ENCODE measurements at regions not wholly inside any gene's neighbourhood (a gene's known extent, or its start where the extent isn't known, plus 50 kb on each side); places are given as distances from the start of the nearest gene placed in this dataset.
A peak's percentile ranks its signal among the peaks of the same experiment; 100 is the strongest.
"Not testable (repeated sequence)": the region's sequence is repeated elsewhere in the genome, so short reads cannot be mapped to it uniquely, and the experiment has no call there.

DNA sequence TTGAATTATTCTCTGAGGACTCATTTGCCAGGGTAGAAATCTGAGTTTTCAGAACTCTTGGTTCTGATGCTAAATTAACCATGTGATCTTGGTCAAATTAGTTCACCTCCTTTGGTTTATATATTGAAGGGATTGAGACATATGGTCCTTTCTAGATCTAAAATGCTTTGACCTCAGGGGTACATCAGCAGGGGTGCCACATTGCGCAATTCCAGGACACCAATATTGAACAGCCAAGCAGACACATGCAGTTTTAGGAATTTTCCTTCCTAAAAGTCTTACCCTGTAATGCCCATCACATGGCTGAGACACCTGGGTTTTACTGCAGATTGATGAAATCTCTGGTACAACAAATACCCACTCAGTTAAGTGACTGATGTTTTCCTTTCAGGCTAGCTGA is 254.4 kb upstream of the NCAM1 start:
- no peak for DNase-seq (ENCODE audit: low spot score)

- DNase-seq (ENCODE audit: low spot score), result not testable (repeated sequence)
These were observed 246.9 kb upstream of the NCAM1 start for GRCh38 chr11:112714340-112714739.

- no peak for DNase-seq (ENCODE audit: low spot score)
These were observed 246.2 kb upstream of the NCAM1 start for GRCh38 chr11:112715056-112715455.

DNA sequence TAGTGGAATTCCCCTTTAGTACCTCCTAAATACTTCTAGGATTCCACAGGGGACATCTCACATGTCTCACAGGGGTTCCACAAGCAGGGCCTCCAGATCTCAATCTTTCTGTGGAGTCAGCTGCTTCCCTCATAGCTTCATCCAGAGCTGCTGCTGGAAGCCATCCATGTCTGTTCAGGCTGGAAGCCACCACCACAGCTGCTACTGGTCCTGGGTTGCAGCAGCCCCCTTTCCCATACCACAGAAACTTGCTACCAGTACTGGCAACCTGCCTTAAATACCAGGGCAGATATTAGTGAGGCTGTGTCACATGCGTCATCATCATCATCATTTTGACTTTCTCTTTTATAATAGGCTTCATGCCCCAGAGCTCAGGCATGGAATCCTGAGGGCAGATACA is 242.7 kb upstream of the NCAM1 start:
- DNase-seq (ENCODE audit: low spot score), result no peak

GRCh38 chr11:112719736-112720525 is 241.3 kb upstream of the NCAM1 start:
- no peak for DNase-seq (ENCODE audit: low spot score)

- no peak for DNase-seq (ENCODE audit: low spot score)
These were observed 239.1 kb upstream of the NCAM1 start for GRCh38 chr11:112722148-112722547.

DNA sequence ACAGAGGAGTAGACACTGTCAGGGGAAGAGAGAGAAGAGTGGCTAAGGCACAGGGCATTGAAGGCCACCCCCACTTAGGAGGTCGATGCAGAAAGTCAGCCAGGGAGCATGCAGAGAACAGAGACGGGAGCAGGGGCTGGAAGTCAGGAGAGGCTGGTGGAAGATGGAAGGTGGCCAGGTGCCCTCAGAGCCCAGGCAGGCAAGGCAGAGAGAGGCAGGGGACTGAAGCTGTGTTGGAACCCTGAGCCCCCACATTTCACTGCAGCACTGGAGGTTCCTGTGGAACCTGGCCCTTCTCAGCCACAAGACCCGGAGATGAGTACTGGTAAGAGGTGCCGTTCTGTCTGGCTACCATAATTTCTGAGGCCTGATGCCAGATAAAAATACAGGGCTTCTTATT is 238.3 kb upstream of the NCAM1 start:
- no peak for DNase-seq (ENCODE audit: low spot score)

- no peak for DNase-seq (ENCODE audit: low spot score)
These were observed 237.3 kb upstream of the NCAM1 start for GRCh38 chr11:112723676-112724495.

DNA sequence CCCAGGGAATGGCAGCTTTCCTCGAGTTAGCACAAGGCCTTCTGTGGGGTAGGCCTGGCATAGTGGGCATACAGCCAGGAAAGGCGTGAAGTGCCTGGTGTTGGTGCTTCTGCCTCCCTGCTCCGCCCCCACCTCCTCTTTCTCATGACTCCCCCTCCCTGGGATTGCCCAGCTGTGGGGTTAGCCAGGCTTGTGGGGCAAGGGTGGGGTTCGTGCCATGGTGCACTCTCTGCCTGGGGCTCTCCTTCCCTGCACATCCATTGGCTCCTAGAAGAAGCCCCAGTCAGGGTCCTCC is 236.8 kb upstream of the NCAM1 start:
- DNase-seq (ENCODE audit: low spot score), result no peak

GRCh38 chr11:112725636-112726035 is 235.6 kb upstream of the NCAM1 start:
- no peak for DNase-seq (ENCODE audit: low spot score)

DNA sequence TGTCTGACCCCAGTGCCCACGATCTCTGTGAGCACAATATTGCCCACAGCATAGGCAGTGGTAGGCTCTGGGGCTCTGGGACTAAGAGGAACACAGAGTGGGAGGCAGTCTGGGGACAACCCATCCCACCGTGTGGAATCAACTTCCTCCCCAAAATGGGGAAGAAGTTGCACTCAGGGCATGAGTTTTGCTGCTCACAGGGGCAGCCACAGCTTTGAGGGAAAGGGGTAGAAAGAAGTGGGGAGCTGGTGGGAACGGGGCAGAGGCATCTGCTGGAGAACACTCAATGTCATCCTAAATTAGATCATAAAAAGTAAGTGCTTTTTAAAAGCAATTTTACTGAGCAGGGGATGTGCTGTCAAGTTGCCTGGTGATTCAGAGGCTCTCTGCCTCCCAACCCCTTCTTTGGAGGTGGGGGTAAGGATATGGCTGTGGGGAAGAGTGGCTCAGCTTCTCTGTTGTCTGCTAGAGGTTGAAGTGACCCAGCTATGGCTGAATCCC is 233.8 kb upstream of the NCAM1 start:
- DNase-seq (ENCODE audit: low spot score), result no peak

DNA sequence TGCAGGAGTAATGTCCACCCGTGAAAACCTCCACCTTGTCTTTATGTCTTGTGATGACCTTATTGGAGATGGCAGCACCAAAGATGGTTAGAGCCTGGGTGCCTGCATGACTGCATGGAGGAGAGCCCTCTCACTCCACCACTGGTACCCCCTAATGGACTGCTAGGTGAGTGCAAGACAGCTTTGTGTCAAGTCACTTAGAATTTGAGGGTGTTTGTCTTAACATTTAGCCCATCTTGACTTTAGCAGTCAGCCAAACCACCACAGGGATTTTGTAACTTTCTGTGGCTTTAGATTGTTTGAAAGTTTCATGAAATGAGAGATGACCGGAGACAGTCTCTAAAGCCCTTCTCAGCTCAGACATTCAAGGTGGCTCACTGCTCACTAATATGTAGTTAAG is 232.9 kb upstream of the NCAM1 start:
- DNase-seq (ENCODE audit: low spot score), result no peak

DNA sequence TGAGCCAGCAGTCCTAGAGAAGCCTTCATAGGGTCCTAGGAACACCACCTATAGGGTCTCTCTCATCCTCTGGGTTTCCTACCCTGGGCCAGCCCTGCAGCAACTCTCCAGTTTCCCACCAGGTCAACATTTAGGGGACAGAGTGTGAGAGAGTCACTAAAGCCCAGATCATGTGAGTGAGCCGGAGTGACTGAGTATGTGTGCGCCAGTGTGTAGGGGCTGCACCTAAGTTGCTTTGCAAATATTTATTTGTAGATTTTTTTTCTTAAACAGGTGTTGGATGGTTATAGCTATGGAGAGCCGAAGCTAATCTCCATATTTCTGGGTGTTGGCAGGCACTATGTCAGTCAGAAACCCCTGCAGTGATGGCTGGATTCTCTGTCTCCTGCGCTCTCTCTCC is 232.5 kb upstream of the NCAM1 start:
- DNase-seq (ENCODE audit: low spot score), result no peak

DNA sequence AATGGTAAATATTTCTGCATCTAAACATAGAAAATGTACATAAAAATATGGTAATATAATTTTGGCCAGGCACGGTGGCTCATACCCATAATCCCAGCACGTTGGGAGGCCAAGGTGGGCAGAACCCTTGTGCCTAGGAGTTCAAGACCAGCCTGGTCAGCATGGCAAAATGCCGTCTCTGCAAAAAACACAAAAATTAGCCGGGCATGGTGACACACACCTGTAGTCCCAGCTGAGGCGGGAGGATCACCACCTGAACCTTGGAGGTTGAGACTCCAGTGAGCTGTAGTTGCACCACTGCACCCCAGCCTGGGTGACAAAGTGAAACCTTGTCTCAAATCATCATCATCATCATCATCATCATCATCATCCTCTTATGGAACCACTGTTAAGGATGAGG is 230.6 kb upstream of the NCAM1 start:
- no peak for DNase-seq (ENCODE audit: low spot score)

- no peak for DNase-seq (ENCODE audit: low spot score)
These were observed 229.7 kb upstream of the NCAM1 start for GRCh38 chr11:112731538-112731937.

GRCh38 chr11:112732031-112732430 is 229.2 kb upstream of the NCAM1 start:
- no peak for DNase-seq (ENCODE audit: low spot score)

- DNase-seq (ENCODE audit: low spot score), result peak; percentile 71
These were observed 227.0 kb upstream of the NCAM1 start for GRCh38 chr11:112734207-112734606.

GRCh38 chr11:112735470-112735869 is 225.8 kb upstream of the NCAM1 start:
- no peak for DNase-seq (ENCODE audit: low spot score)

- no peak for DNase-seq (ENCODE audit: low spot score)
These were observed 217.2 kb upstream of the NCAM1 start for GRCh38 chr11:112744041-112744440.

GRCh38 chr11:112745973-112746372 is 215.2 kb upstream of the NCAM1 start:
- DNase-seq (ENCODE audit: low spot score), result no peak

DNA sequence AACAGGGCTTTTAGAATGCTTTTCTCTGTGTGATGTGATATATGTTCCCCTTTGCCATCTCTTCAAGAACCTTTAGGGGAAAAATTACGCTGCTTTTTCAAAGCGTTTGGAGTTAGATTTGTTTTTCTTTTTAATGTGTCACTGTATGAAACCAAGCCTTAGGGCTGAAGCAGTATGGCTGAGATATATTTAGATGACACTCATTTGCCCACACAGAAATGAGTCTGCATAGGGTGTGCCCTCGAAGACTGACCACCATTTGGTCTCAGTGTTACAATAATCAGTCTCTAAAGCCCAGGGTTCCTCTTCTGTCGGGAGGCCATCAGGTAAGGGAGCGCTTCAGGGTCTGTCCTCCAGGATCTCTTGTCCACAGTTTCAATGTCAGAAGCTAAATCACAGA is 213.0 kb upstream of the NCAM1 start:
- DNase-seq (ENCODE audit: low spot score), result no peak

- DNase-seq (ENCODE audit: low spot score), result no peak
These were observed 212.3 kb upstream of the NCAM1 start for GRCh38 chr11:112748713-112749543.

- DNase-seq (ENCODE audit: low spot score), result no peak
These were observed 209.9 kb upstream of the NCAM1 start for GRCh38 chr11:112751329-112751728.
